ENCODE measurements at regions not wholly inside any gene's neighbourhood (a gene's known extent, or its start where the extent isn't known, plus 50 kb on each side); places are given as distances from the start of the nearest gene placed in this dataset.
"Not testable (repeated sequence)": the region's sequence is repeated elsewhere in the genome, so short reads cannot be mapped to it uniquely, and the experiment has no call there.

GRCh38 chr5:82639393-82640144, 361.4 kb upstream of the RPS23 start:
- DNase-seq, result no peak

GRCh38 chr5:82636591-82636990, 358.4 kb upstream of the RPS23 start:
- no peak for DNase-seq

- DNase-seq, result no peak
These were observed 357.6 kb upstream of the RPS23 start for GRCh38 chr5:82635561-82636288.

GRCh38 chr5:82628364-82628910, 350.3 kb upstream of the RPS23 start:
- no peak for DNase-seq

GRCh38 chr5:82626905-82627591, 348.9 kb upstream of the RPS23 start:
- not testable (repeated sequence) for DNase-seq

GRCh38 chr5:82626012-82626411, 347.9 kb upstream of the RPS23 start:
- not testable (repeated sequence) for DNase-seq

- no peak for DNase-seq
These were observed 345.9 kb upstream of the RPS23 start for GRCh38 chr5:82624062-82624461.

- no peak for DNase-seq
These were observed 344.8 kb upstream of the RPS23 start for GRCh38 chr5:82622711-82623514.

- DNase-seq, result no peak
These were observed 344.1 kb upstream of the RPS23 start for GRCh38 chr5:82622205-82622604.

- DNase-seq, result no peak
These were observed 342.9 kb upstream of the RPS23 start for GRCh38 chr5:82620957-82621600.

GRCh38 chr5:82619097-82619496, 340.9 kb upstream of the RPS23 start:
- no peak for DNase-seq

- no peak for DNase-seq
These were observed 336.6 kb upstream of the RPS23 start for GRCh38 chr5:82614706-82615105.

- no peak for DNase-seq
These were observed 335.7 kb upstream of the RPS23 start for GRCh38 chr5:82613891-82614290.

- no peak for DNase-seq
These were observed 332.5 kb upstream of the RPS23 start for GRCh38 chr5:82610686-82611085.

- no peak for DNase-seq
These were observed 327.4 kb upstream of the RPS23 start for GRCh38 chr5:82605441-82605973.

GRCh38 chr5:82603033-82603987, 325.2 kb upstream of the RPS23 start:
- DNase-seq, result no peak

- no peak for DNase-seq
These were observed 323.7 kb upstream of the RPS23 start for GRCh38 chr5:82601861-82602260.

- no peak for DNase-seq
These were observed 322.9 kb upstream of the RPS23 start for GRCh38 chr5:82601077-82601476.

GRCh38 chr5:82599692-82600091, 321.5 kb upstream of the RPS23 start:
- DNase-seq, result no peak

- DNase-seq, result no peak
These were observed 320.9 kb upstream of the RPS23 start for GRCh38 chr5:82599030-82599429.

- no peak for DNase-seq
These were observed 319.3 kb upstream of the RPS23 start for GRCh38 chr5:82597437-82597836.

All from stimulated activated CD8-positive, alpha-beta memory T cell treated with anti-CD3 and anti-CD28 coated beads, Interleukin-4, amount 100 ng/mL, for 48 hours (primary cell).